OCI-LY1 (cell line): ENCODE measurements at regions not wholly inside any gene's neighbourhood (a gene's known extent, or its start where the extent isn't known, plus 50 kb on each side); places are given as distances from the start of the nearest gene placed in this dataset.
"Not testable (repeated sequence)": the region's sequence is repeated elsewhere in the genome, so short reads cannot be mapped to it uniquely, and the experiment has no call there.

Experiments used
- H2AFZ ChIP-seq: fragments of 200-600 bp; sonication (generic), shearing (Covaris generic); 2 replicates; pipeline ENCODE4 v1.6.0; 2014; ENCODE audit warnings: antibody characterized with exemption, mild to moderate bottlenecking, low read length
- H3F3A ChIP-seq: fragments of 200-600 bp; sonication (generic), shearing (Covaris generic); 2 replicates; pipeline ENCODE4 v1.6.0; 2014; ENCODE audit warnings: mild to moderate bottlenecking, antibody characterized with exemption, low read length, moderate library complexity; ENCODE audit not compliant: insufficient read depth
- H3K27ac ChIP-seq: fragments of 200-600 bp; sonication (generic); 2 replicates; pipeline ENCODE4 v1.5.1; 2014; ENCODE audit warnings: low read length, mixed run types, mild to moderate bottlenecking, low read depth; ENCODE audit not compliant: poor library complexity, severe bottlenecking
- H3K27me3 ChIP-seq: fragments of 200-600 bp; sonication (generic); 2 replicates; pipeline ENCODE4 v1.6.0; 2014; ENCODE audit warnings: antibody characterized with exemption, mild to moderate bottlenecking, low read length, moderate library complexity; ENCODE audit not compliant: insufficient read depth
- H3K36me3 ChIP-seq: fragments of 200-600 bp; sonication (generic); 2 replicates; pipeline ENCODE4 v1.6.1; 2014; ENCODE audit warnings: mild to moderate bottlenecking, antibody characterized with exemption, low read length, moderate library complexity, mixed read lengths; ENCODE audit not compliant: insufficient read depth
- H3K4me1 ChIP-seq: fragments of 200-600 bp; sonication (generic); 2 replicates; pipeline ENCODE4 v1.5.1; 2014; ENCODE audit warnings: mild to moderate bottlenecking, low read length, moderate library complexity; ENCODE audit not compliant: insufficient read depth, severe bottlenecking
- H3K4me2 ChIP-seq: fragments of 200-600 bp; sonication (generic), shearing (Covaris generic); 2 replicates; pipeline ENCODE4 v1.6.1; 2014; ENCODE audit warnings: low read length
- H3K4me3 ChIP-seq: fragments of 200-600 bp; sonication (generic); 2 replicates; pipeline ENCODE4 v1.5.1; 2014; ENCODE audit warnings: low read length, low read depth, mild to moderate bottlenecking, mixed read lengths; ENCODE audit not compliant: poor library complexity, severe bottlenecking
- H3K79me2 ChIP-seq: fragments of 200-600 bp; shearing (Covaris generic); 2 replicates; pipeline ENCODE4 v1.6.1; 2016; ENCODE audit warnings: mixed run types, low read length, mixed read lengths; ENCODE audit not compliant: insufficient read depth
- H3K9ac ChIP-seq: fragments of 200-600 bp; sonication (generic), shearing (Covaris generic); 2 replicates; pipeline ENCODE4 v1.6.1; 2014; ENCODE audit warnings: mild to moderate bottlenecking, low read length, mixed read lengths
- H3K9me2 ChIP-seq: fragments of 200-600 bp; sonication (generic), shearing (Covaris generic); 2 replicates; pipeline ENCODE4 v1.6.1; 2014; ENCODE audit warnings: low read depth, mild to moderate bottlenecking, low read length, mixed read lengths
- H3K9me3 ChIP-seq: fragments of 200-600 bp; shearing (Covaris generic); 2 replicates; pipeline ENCODE4 v1.6.1; 2014; ENCODE audit warnings: low read length, mixed read lengths
- H4K20me1 ChIP-seq: fragments of 200-600 bp; sonication (generic), shearing (Covaris generic); 2 replicates; pipeline ENCODE4 v1.6.0; 2016; ENCODE audit warnings: mild to moderate bottlenecking, low read length; ENCODE audit not compliant: insufficient read depth
- CTCF ChIP-seq: fragments of 200-600 bp; sonication (generic), shearing (Covaris generic); IDR thresholded peaks from 2 replicates; pipeline ENCODE4 v1.5.1; 2017; ENCODE audit warnings: mild to moderate bottlenecking, antibody characterized with exemption, low read length, moderate library complexity, mixed read lengths
- EZH2 ChIP-seq: fragments of 200-600 bp; sonication (generic), shearing (Covaris generic); IDR thresholded peaks from 2 replicates; pipeline ENCODE4 v1.8.0; 2017; ENCODE audit warnings: borderline replicate concordance, mixed run types, mild to moderate bottlenecking, antibody characterized with exemption, low read length, moderate library complexity, mixed read lengths

DNA sequence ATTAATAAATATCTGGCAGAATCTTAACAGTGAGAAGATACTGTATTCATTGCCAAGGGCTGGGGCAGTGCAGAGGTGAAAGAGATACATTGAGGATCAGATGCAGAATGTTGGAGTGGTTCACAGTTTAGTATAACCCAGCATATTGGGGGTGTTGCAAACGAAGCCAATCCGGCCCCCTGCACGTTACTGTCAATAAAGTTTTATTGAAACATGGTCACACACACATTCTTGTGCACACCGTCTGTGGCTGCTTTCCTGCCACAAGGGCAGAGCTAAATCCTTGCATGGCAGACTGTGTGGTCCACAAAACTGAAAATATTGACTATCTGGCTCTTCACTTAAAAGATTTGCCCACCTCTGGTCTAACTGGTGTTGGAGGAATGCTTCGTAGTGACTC, 119.7 kb downstream of the SHOX start:
- Histone ChIP-seq H4K20me1 (no peaks in the 10 kb centered on the region), H3K9ac (no peak overlapping the region), H3K27ac (no peak overlapping the region), H3K79me2 (no peaks in the 10 kb centered on the region), H3K4me2 (no peak overlapping the region), H3K4me3 (no peak overlapping the region), H3K27me3 (no peaks in the 10 kb centered on the region), H3K9me3 (no peaks in the 10 kb centered on the region), H3K9me2 (no peaks in the 10 kb centered on the region), H3F3A (no peaks in the 10 kb centered on the region), H3K4me1 (no peaks in the 10 kb centered on the region), H2AFZ (no peak overlapping the region), H3K36me3 (no peaks in the 10 kb centered on the region)
- TF ChIP-seq CTCF, result no peak
- TF ChIP-seq EZH2, result no peak

DNA sequence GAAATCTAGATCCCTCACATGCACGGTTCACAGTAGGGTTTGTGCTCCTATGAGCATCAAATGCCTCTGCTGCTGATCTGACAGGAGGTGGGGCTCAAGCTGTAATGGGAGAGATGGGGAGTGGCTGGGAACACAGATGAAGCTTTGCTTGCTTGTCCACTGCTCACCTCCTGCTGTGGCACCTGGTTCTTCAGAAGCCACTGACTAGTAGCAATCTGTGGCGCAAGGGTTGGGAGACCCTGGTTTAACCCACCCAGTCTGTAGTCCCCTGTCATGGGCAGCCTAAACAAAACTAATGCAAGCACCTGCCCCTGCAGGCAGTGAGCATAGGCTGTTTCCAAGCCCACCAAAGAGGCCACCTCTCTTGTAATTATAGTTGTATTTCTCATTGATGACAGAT, 116.6 kb downstream of the SHOX start:
- no peak overlapping the region for H3K9ac ChIP-seq
- H3K9me3 ChIP-seq, result no peaks in the 10 kb centered on the region
- H3K79me2 ChIP-seq, result no peaks in the 10 kb centered on the region
- no peak overlapping the region for H2AFZ ChIP-seq
- no peak overlapping the region for H3K27ac ChIP-seq
- H3K27me3 ChIP-seq, result no peaks in the 10 kb centered on the region
- no peaks in the 10 kb centered on the region for H3K9me2 ChIP-seq
- H3K4me3 ChIP-seq, result no peak overlapping the region
- no peak overlapping the region for H3K4me2 ChIP-seq
- H3K36me3 ChIP-seq, result no peaks in the 10 kb centered on the region
- H4K20me1 ChIP-seq, result no peaks in the 10 kb centered on the region
- TF ChIP-seq CTCF (no peak), EZH2 (no peak)
- H3K4me1 ChIP-seq, result no peaks in the 10 kb centered on the region
- no peaks in the 10 kb centered on the region for H3F3A ChIP-seq

DNA sequence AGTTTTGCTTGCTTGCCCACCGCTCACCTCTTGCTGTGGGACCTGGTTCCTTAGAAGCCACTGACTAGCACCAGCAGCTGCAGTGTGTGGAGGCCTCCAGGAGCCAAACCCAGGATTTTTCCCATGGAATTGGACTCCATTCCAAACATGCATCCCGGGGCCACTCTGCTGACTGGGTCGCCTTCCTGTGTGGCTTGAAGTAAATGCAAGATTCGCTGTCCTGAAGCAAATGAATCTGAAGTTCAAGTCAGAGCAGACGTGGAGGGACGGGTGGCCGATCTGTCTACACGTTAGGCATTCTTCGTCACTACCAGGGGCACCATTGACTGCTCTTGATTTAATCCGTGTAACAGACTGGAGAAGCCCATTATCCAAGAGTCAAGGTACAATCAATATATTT, 109.0 kb downstream of the SHOX start:
- no peak overlapping the region for H3K9ac ChIP-seq
- no peaks in the 10 kb centered on the region for H3K36me3 ChIP-seq
- H3K4me2 ChIP-seq, result no peak overlapping the region
- no peaks in the 10 kb centered on the region for H3K9me2 ChIP-seq
- no peaks in the 10 kb centered on the region for H3K9me3 ChIP-seq
- H3F3A ChIP-seq, result no peaks in the 10 kb centered on the region
- TF ChIP-seq CTCF (no peak), EZH2 (no peak)
- H3K4me3 ChIP-seq, result no peak overlapping the region
- H3K4me1 ChIP-seq, result no peaks in the 10 kb centered on the region
- H2AFZ ChIP-seq, result no peak overlapping the region
- H3K27ac ChIP-seq, result no peak overlapping the region
- H3K27me3 ChIP-seq, result no peaks in the 10 kb centered on the region
- H3K79me2 ChIP-seq, result no peaks in the 10 kb centered on the region
- no peaks in the 10 kb centered on the region for H4K20me1 ChIP-seq

- not testable (repeated sequence) for H3K36me3 ChIP-seq, H3K4me3 ChIP-seq, H3K27me3 ChIP-seq, H3K4me1 ChIP-seq, H3F3A ChIP-seq, H2AFZ ChIP-seq, H3K9me3 ChIP-seq, H3K9ac ChIP-seq, H4K20me1 ChIP-seq, H3K27ac ChIP-seq, H3K4me2 ChIP-seq, H3K79me2 ChIP-seq, H3K9me2 ChIP-seq
Measured at GRCh38 chrX:737021-737420, 106.4 kb downstream of the SHOX start.
